GM23248 (cell line): ENCODE measurements at regions not wholly inside any gene's neighbourhood (a gene's known extent, or its start where the extent isn't known, plus 50 kb on each side); places are given as distances from the start of the nearest gene placed in this dataset.

ENCODE experiments used
- DNase-seq: peaks from one replicate; pipeline ENCODE4 v3.0.0-alpha.2; 2015
- H2AFZ ChIP-seq: fragments of 200-600 bp; sonication (generic); 2 replicates; pipeline ENCODE4 v1.6.1; 2016; ENCODE audit warnings: antibody characterized with exemption
- H3F3A ChIP-seq: fragments of 200-600 bp; sonication (generic); 2 replicates; pipeline ENCODE4 v1.6.1; 2016; ENCODE audit warnings: mild to moderate bottlenecking, antibody characterized with exemption, mixed run types; ENCODE audit not compliant: insufficient read depth
- H3K27ac ChIP-seq: fragments of 200-600 bp; sonication (generic); 2 replicates; pipeline ENCODE4 v1.5.1; 2016; ENCODE audit warnings: mild to moderate bottlenecking
- H3K27me3 ChIP-seq: fragments of 200-600 bp; sonication (generic); replicated peaks from 2 replicates; pipeline ENCODE4 v1.6.1; 2016; ENCODE audit warnings: mild to moderate bottlenecking; ENCODE audit not compliant: insufficient read depth
- H3K36me3 ChIP-seq: fragments of 200-600 bp; sonication (generic); 2 replicates; pipeline ENCODE4 v1.6.1; 2016; ENCODE audit warnings: low read depth, mild to moderate bottlenecking
- H3K4me1 ChIP-seq: fragments of 200-600 bp; sonication (generic); 2 replicates; pipeline ENCODE4 v1.6.1; 2016; ENCODE audit warnings: mild to moderate bottlenecking; ENCODE audit not compliant: insufficient read depth
- H3K4me2 ChIP-seq: fragments of 200-600 bp; sonication (generic); one replicate; pipeline ENCODE4 v1.6.1; 2016; ENCODE audit warnings: mild to moderate bottlenecking; ENCODE audit not compliant: unreplicated experiment
- H3K4me3 ChIP-seq: fragments of 200-600 bp; sonication (generic); 2 replicates; pipeline ENCODE4 v1.5.1; 2016; ENCODE audit warnings: mild to moderate bottlenecking
- H3K79me2 ChIP-seq: fragments of 200-600 bp; sonication (generic); 2 replicates; pipeline ENCODE4 v1.6.1; 2016; ENCODE audit warnings: mild to moderate bottlenecking; ENCODE audit not compliant: insufficient read depth
- H3K9ac ChIP-seq: fragments of 200-600 bp; sonication (generic); 2 replicates; pipeline ENCODE4 v1.6.1; 2016; ENCODE audit warnings: mild to moderate bottlenecking
- H3K9me2 ChIP-seq: fragments of 200-600 bp; sonication (generic); 2 replicates; pipeline ENCODE4 v1.6.1; 2016; ENCODE audit warnings: mixed run types, mild to moderate bottlenecking, moderate library complexity; ENCODE audit not compliant: insufficient read depth
- H3K9me3 ChIP-seq: fragments of 200-600 bp; sonication (generic); one replicate; pipeline ENCODE4 v1.6.1; 2017; ENCODE audit warnings: low read depth
- H4K20me1 ChIP-seq: fragments of 200-600 bp; sonication (generic); 2 replicates; pipeline ENCODE4 v1.6.0; 2016; ENCODE audit not compliant: insufficient read depth
- EZH2 ChIP-seq: fragments of 200-600 bp; sonication (generic); IDR thresholded peaks from 2 replicates; pipeline ENCODE4 v1.6.1; 2018; ENCODE audit warnings: antibody characterized with exemption, mild to moderate bottlenecking; ENCODE audit not compliant: insufficient read depth, poor library complexity, severe bottlenecking
- EZH2phosphoT487 ChIP-seq: fragments of 200-600 bp; sonication (generic); IDR thresholded peaks from 2 replicates; pipeline ENCODE4 v1.6.1; 2018; ENCODE audit warnings: antibody characterized with exemption, moderate library complexity, mild to moderate bottlenecking, low read depth; ENCODE audit not compliant: insufficient read depth
- WGBS, 2 experiments: methylation state at CpG; one replicate each; pipeline ENCODE4 v1.1.6; 2015 to 2017; ENCODE audit warnings: low lambda C conversion rate in 2 of 2, low coverage in 1 of 2; ENCODE audit errors: missing lambda C conversion rate in 2 of 2; 5-methylcytosine and 5-hydroxymethylcytosine counted together
- in situ Hi-C: fragments of 300-500 bp; cut with MboI; formaldehyde crosslinking; loops from 2 replicates; pipeline ENCODE4 v1.15.0; 2020

DNA sequence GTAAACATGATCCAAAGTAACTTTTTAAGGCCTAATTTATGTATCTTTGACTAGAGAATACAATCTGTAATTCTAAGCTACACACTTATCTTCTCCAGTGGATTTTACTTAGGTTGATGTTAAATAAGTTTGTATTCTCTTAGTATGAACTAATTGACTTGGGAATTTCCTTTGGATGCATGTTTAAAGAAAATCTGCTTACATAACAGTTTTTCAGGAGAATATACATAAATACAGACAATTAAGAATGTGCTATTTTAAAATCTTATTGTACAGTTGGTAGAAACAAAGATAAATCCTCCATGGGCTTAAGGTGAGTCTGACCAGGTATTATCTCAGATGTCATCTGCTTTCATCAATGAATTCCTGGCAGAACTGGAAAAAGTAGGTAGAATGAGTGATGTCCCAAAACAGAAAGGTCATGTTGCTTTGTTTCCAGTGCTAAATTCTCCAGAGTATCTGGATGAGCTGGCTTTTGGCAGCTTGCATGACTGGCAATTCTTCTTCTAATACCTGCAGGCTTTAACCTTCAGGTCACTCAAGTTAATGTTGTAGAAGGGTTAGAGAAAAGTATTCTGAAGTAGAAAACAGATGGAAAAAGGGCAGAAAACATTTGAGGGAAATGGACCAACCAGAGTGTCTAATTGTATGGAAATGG lies 150.6 kb downstream of the MACIR start:
- H2AFZ ChIP-seq: no peak overlapping the region
- TF ChIP-seq EZH2phosphoT487: no peak
- TF ChIP-seq EZH2: no peak
- no peak overlapping the region for H3K27ac ChIP-seq
- no peaks in the 10 kb centered on the region for H3K79me2 ChIP-seq
- H3K4me3 ChIP-seq: no peak overlapping the region
- no peaks in the 10 kb centered on the region for H4K20me1 ChIP-seq
- no peaks in the 10 kb centered on the region for H3K27me3 ChIP-seq
- H3K9me2 ChIP-seq: no peaks in the 10 kb centered on the region
- no peaks in the 10 kb centered on the region for H3K36me3 ChIP-seq
- no peak overlapping the region for H3K9ac ChIP-seq
- H3K4me1 ChIP-seq: no peaks in the 10 kb centered on the region
- H3K4me2 ChIP-seq: no peak overlapping the region
- no peaks in the 10 kb centered on the region for H3F3A ChIP-seq
- no peak for DNase-seq
- in situ Hi-C loops: no loop called here
- no peaks in the 10 kb centered on the region for H3K9me3 ChIP-seq

DNA sequence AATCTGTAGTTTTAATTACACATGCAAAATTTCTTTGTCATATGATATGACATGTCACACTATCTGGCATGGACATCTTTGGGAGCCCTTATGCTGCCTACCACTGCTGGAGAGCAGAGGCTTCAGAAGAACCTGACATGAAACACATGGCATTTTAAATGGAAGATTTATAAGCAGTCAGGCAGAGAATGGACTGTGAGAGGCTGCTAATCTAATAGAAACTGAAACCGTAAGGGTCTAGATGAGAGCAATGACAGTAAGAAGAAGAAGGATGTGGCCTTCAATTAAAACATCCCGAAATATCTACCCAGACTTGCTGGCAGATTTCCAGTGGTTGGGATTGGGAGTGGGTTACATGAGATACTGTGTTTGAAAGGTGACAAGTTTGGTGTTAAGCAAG lies 149.8 kb downstream of the MACIR start:
- WGBS, 2 experiments: 38 to 42% methylated on average over 2 of the region's 2 CpGs
- H3K27ac ChIP-seq: no peak overlapping the region
- no peaks in the 10 kb centered on the region for H3K79me2 ChIP-seq
- no peaks in the 10 kb centered on the region for H3K9me3 ChIP-seq
- no peaks in the 10 kb centered on the region for H3K27me3 ChIP-seq
- no peaks in the 10 kb centered on the region for H3F3A ChIP-seq
- no peak overlapping the region for H3K4me2 ChIP-seq
- no peak for DNase-seq
- in situ Hi-C loops: no loop called here
- no peak overlapping the region for H2AFZ ChIP-seq
- no peak overlapping the region for H3K4me3 ChIP-seq
- H4K20me1 ChIP-seq: no peaks in the 10 kb centered on the region
- no peak overlapping the region for H3K9ac ChIP-seq
- H3K4me1 ChIP-seq: no peaks in the 10 kb centered on the region
- H3K36me3 ChIP-seq: no peaks in the 10 kb centered on the region
- no peaks in the 10 kb centered on the region for H3K9me2 ChIP-seq
- TF ChIP-seq EZH2phosphoT487 (no peak), EZH2 (no peak)

DNA sequence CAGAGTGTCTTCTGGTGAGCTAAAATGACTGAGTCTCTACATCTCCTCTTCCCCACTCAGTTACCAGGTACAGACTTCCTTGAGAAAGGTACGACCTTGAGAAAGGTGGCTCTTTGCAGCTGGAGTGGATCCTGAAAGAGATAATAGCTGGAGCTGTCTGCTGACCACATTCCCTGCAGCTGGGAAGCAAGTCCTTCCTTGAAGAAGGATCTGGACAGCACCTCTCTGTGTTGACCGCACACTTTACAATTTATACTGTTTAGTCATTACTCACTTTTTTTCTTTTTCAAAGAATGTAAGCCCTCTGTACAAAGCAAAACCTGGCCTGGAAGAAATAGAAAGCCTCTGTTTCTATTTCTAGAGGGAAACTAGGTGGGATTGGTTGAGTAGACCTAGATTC lies 148.8 kb downstream of the MACIR start:
- no peaks in the 10 kb centered on the region for H3K9me3 ChIP-seq
- 56 to 66% methylated on average over 2 of the region's 2 CpGs for WGBS, 2 experiments
- no peaks in the 10 kb centered on the region for H3K9me2 ChIP-seq
- in situ Hi-C loops: no loop called here
- TF ChIP-seq EZH2phosphoT487: no peak
- H3K27me3 ChIP-seq: no peaks in the 10 kb centered on the region
- DNase-seq: peak; percentile 47
- H3K79me2 ChIP-seq: no peaks in the 10 kb centered on the region
- no peak overlapping the region for H2AFZ ChIP-seq
- H3K4me2 ChIP-seq: no peak overlapping the region
- no peaks in the 10 kb centered on the region for H3K36me3 ChIP-seq
- H3K4me1 ChIP-seq: no peaks in the 10 kb centered on the region
- no peak overlapping the region for H3K9ac ChIP-seq
- no peaks in the 10 kb centered on the region for H3F3A ChIP-seq
- no peak overlapping the region for H3K4me3 ChIP-seq
- H3K27ac ChIP-seq: no peak overlapping the region
- H4K20me1 ChIP-seq: no peaks in the 10 kb centered on the region

DNA sequence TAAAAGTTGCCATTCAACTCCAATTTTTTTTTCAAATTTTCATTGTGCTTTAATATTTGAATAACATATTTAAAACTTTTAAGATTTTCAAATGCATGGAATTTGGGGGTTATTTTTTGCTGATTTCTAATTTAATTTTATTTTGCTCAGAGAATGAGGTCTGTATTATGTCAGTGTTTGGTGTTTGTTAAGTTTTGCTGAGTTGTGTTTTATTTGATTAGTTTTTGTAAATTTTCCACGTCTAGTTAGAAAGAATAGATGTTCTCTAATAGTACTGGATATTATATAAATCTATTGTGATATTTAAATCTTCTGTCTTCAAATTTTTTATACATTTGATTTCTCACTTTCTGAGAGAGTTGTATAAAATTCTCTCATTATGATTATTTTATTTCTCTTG lies 145.9 kb downstream of the MACIR start:
- no peak for DNase-seq
- no peaks in the 10 kb centered on the region for H3K9me2 ChIP-seq
- WGBS, 2 experiments: 39 to 67% methylated on average over 1 of the region's 1 CpG
- no peak overlapping the region for H2AFZ ChIP-seq
- no peaks in the 10 kb centered on the region for H3K4me1 ChIP-seq
- no peaks in the 10 kb centered on the region for H3K36me3 ChIP-seq
- H3K9ac ChIP-seq: no peak overlapping the region
- H3K27me3 ChIP-seq: no peaks in the 10 kb centered on the region
- no peak overlapping the region for H3K4me2 ChIP-seq
- H3F3A ChIP-seq: no peaks in the 10 kb centered on the region
- TF ChIP-seq EZH2phosphoT487 (no peak), EZH2 (no peak)
- no peaks in the 10 kb centered on the region for H3K9me3 ChIP-seq
- no peak overlapping the region for H3K4me3 ChIP-seq
- in situ Hi-C loops: no loop called here
- no peaks in the 10 kb centered on the region for H4K20me1 ChIP-seq
- no peaks in the 10 kb centered on the region for H3K79me2 ChIP-seq
- H3K27ac ChIP-seq: no peak overlapping the region

DNA sequence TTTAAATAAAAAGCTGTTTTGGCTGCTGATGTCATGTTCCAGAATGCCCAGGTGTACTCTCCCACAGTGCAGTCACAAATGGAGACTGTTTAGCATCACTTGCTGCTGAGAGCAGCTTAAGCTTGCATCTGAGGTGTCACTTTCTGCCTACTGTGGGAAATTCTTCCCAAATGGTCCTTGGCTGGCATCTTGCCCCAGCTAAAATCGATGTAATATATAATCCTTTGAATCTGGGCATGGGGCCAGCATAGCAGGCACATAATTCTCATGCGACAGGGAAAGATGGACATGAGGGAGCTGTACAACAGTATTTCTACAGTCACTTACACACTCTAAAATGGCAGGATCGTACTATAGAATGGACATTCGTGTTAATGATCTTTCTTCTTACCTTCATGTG lies 144.3 kb downstream of the MACIR start:
- Histone ChIP-seq H3K4me3 (no peak overlapping the region), H3K4me2 (no peak overlapping the region), H3K27me3 (no peaks in the 10 kb centered on the region), H2AFZ (no peak overlapping the region), H4K20me1 (no peaks in the 10 kb centered on the region), H3K9ac (no peak overlapping the region), H3K9me2 (no peaks in the 10 kb centered on the region), H3K4me1 (peaks cover 9% of the 10 kb centered on the region), H3K27ac (no peak overlapping the region), H3K36me3 (no peaks in the 10 kb centered on the region), H3K9me3 (no peaks in the 10 kb centered on the region), H3F3A (peaks cover 11% of the 10 kb centered on the region), H3K79me2 (no peaks in the 10 kb centered on the region)
- in situ Hi-C loops: no loop called here
- DNase-seq: no peak
- WGBS, 2 experiments: 49 to 50% methylated on average over 4 of the region's 4 CpGs
- TF ChIP-seq EZH2phosphoT487 (no peak), EZH2 (no peak)
